ENCODE measurements at regions not wholly inside any gene's neighbourhood (a gene's known extent, or its start where the extent isn't known, plus 50 kb on each side); places are given as distances from the start of the nearest gene placed in this dataset.

DNA sequence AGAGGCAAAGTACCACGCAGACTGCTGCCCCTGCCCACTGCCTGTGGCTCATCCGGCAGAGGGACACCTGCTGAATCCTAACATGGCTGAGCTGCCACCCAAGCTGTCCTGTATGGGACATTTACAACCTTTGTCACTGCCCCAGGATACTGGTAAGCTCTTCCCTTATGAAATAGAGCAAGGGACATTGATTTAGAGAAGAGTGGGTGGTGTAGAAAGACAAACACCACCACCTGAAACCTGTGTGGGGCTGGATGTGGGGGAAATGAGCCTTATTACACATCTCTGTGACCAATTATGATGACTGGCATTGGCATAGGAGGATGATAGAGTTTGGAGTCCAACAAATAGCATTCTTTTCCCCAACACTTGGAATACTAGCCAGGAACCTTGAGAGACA, 81.2 kb upstream of the GZMB start:
- TF ChIP-seq, protein P1, sequence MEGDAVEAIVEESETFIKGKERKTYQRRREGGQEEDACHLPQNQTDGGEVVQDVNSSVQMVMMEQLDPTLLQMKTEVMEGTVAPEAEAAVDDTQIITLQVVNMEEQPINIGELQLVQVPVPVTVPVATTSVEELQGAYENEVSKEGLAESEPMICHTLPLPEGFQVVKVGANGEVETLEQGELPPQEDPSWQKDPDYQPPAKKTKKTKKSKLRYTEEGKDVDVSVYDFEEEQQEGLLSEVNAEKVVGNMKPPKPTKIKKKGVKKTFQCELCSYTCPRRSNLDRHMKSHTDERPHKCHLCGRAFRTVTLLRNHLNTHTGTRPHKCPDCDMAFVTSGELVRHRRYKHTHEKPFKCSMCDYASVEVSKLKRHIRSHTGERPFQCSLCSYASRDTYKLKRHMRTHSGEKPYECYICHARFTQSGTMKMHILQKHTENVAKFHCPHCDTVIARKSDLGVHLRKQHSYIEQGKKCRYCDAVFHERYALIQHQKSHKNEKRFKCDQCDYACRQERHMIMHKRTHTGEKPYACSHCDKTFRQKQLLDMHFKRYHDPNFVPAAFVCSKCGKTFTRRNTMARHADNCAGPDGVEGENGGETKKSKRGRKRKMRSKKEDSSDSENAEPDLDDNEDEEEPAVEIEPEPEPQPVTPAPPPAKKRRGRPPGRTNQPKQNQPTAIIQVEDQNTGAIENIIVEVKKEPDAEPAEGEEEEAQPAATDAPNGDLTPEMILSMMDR (IDR thresholded peaks at IDR 0.05; ENCODE audit: low read depth, low read length): no peak
- no peak overlapping the region for H3K4me3 ChIP-seq (ENCODE audit: low read depth, low read length)

DNA sequence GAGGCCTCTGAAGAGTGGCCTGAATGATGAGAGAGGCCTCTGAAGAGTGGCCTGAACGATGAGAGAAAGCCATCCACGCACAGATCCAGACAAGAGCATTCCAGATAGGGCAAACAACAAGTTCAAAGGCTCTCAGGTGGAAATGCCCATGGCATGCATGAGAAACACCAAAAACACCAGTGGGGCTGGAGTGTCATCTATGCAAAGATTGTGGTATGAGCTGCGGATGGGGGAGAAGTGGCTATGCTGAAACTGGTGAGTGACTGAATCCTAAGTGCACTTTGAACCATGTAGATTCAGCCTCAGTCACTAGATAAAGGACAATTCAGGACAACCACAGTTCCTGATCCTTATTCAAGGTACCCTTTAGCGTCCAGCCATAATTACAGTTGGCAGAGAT, 79.4 kb upstream of the GZMB start:
- TF ChIP-seq, protein P1 (IDR thresholded peaks at IDR 0.05; ENCODE audit: low read depth, low read length): no peak
- no peak overlapping the region for H3K4me3 ChIP-seq (ENCODE audit: low read depth, low read length)

DNA sequence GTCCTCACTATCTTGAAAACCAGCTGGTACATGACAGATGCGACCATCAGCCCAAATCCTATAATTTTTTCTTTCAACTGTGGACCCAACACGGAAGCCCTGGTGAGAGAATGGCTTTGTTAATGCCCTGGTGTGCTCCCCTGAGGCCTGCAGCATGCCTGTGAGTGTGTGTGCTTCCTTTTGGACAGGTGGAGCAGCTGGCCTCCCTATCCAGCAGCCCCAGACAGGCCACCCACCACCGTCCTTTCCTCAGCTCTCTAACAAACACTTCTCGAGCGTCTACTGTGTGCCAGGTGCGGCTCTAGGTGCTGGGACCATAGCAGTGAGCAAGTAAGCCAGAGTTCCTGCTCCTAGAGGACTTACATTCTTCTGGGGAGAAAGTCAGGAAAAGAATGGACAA, 78.9 kb upstream of the GZMB start:
- TF ChIP-seq, protein P1 (IDR thresholded peaks at IDR 0.05; ENCODE audit: low read depth, low read length): no peak
- no peak overlapping the region for H3K4me3 ChIP-seq (ENCODE audit: low read depth, low read length)

DNA sequence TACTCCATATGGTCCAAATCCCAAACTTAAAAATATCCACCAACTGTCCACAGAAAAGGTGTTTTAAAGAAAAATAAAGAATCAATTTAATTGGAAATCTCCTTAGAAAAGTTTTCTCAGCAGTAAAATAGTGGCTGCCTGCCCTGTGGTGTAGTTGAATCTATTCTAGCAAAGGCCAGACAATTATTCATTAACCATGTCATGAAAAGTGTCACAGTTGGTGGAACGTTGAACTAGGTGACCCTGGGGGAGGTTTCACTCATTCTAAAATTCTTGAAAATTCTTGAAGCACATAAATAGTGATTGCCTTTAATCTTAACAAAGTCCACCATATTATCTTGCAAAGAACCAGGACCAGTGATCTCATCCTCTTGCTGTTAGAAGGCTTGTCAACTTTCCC, 78.4 kb upstream of the GZMB start:
- TF ChIP-seq, protein P1 (IDR thresholded peaks at IDR 0.05; ENCODE audit: low read depth, low read length): no peak

DNA sequence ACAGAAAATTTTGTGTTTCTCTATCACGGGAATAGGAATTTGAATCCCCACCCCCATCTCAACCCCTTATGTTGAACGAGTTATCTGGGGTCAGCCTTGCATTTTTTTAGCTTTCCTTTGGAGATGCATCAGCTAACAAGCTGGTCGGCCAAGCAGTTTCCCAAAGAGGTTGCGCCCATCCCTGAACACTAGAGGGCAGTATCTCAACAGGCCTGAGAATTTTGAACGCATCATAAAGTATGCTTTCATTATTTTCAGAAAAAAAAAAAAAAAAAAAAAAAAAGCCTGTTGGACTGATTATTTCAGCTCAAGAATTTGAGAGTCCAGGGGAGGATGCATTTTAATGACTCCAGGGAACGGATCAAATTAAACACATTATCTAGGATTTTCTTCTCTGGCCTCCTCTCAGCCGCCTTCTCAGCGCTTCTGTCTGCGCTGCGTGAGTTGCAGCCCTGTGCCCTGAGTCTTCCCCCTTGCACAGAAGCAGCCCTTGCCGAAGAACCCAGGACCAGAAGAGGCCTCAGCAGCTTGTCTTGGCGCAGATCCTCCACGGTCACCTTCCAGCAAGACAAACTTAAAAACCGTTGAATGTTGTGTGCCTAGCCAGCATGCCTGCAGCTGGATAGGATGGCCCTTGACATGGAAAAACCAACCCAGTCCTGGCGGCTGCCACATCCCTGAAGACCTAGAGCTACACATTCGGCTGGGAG, 76.6 kb upstream of the GZMB start:
- H3K4me3 ChIP-seq (ENCODE audit: low read depth, low read length): no peak overlapping the region
- TF ChIP-seq, protein P1 (IDR thresholded peaks at IDR 0.05; ENCODE audit: low read depth, low read length): peak; percentile 85

More for the DNA sequence above, 78.4 kb upstream of the GZMB start:
- no peak overlapping the region for H3K4me3 ChIP-seq (ENCODE audit: low read depth, low read length)

DNA sequence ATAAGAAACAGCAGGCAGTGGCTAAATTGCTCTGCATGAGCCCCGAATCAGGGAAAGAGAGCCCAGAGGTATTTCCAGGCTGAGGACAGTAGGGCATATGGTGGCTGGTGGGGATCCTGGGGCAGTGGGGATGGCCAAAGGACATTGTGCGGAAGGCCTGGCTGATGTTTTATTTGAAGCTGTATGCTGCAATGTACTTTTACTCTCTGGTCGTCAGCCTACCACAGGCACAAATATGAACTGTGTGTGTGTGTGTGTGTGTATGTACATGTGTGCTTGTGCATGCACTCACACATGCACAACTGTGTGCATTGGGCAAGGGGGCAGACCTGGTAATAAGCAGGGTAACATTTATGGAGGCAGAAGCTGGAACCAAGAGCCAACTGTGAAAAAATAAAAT, 74.7 kb upstream of the GZMB start:
- TF ChIP-seq, protein P1 (IDR thresholded peaks at IDR 0.05; ENCODE audit: low read depth, low read length): no peak
- no peak overlapping the region for H3K4me3 ChIP-seq (ENCODE audit: low read depth, low read length)

DNA sequence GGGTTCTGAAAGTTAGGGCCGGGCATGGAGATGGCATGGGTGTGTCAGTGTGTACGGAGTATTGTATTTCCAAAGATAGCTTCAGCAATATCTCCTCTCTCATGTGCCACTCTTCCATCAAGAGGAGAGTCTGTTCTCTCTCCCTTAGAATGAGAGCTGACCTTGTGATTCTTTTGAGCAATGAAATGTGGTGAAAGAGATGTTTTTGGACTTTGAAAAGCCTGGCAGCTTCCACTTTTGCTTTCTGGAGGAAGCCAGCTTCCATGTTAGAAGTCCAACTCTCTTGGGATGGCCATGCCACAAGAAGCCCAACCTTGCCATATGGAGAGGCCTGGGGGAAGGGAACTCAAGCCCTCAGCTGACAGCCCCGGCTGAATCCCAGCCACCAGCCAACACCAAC, 72.4 kb upstream of the GZMB start:
- no peak overlapping the region for H3K4me3 ChIP-seq (ENCODE audit: low read depth, low read length)
- TF ChIP-seq, protein P1 (IDR thresholded peaks at IDR 0.05; ENCODE audit: low read depth, low read length): no peak
